ENCODE measurements at regions not wholly inside any gene's neighbourhood (a gene's known extent, or its start where the extent isn't known, plus 50 kb on each side); places are given as distances from the start of the nearest gene placed in this dataset.
"Not testable (repeated sequence)": the region's sequence is repeated elsewhere in the genome, so short reads cannot be mapped to it uniquely, and the experiment has no call there.

GRCh38 chr3:80701349-80701748 is 933.6 kb upstream of the ROBO1 start:
- DNase-seq, result no peak

- DNase-seq, result no peak
Measured at GRCh38 chr3:80697291-80697690, 929.5 kb upstream of the ROBO1 start.

- DNase-seq, result no peak
Measured at GRCh38 chr3:80696280-80696679, 928.5 kb upstream of the ROBO1 start.

- no peak for DNase-seq
Measured at GRCh38 chr3:80688814-80689213, 921.0 kb upstream of the ROBO1 start.

- DNase-seq, result no peak
Measured at GRCh38 chr3:80682951-80683350, 915.2 kb upstream of the ROBO1 start.

- DNase-seq, result no peak
Measured at GRCh38 chr3:80682235-80682634, 914.4 kb upstream of the ROBO1 start.

GRCh38 chr3:80677796-80678195 is 910.0 kb upstream of the ROBO1 start:
- DNase-seq, result peak; percentile 6

GRCh38 chr3:80676866-80677265 is 909.1 kb upstream of the ROBO1 start:
- no peak for DNase-seq

GRCh38 chr3:80676261-80676660 is 908.5 kb upstream of the ROBO1 start:
- DNase-seq, result no peak

GRCh38 chr3:80675790-80676189 is 908.0 kb upstream of the ROBO1 start:
- no peak for DNase-seq

- no peak for DNase-seq
Measured at GRCh38 chr3:80668600-80669294, 900.9 kb upstream of the ROBO1 start.

- DNase-seq, result no peak
Measured at GRCh38 chr3:80668100-80668499, 900.3 kb upstream of the ROBO1 start.

GRCh38 chr3:80663426-80663825 is 895.6 kb upstream of the ROBO1 start:
- DNase-seq, result no peak

GRCh38 chr3:80655216-80655615 is 887.4 kb upstream of the ROBO1 start:
- DNase-seq, result no peak

- no peak for DNase-seq
Measured at GRCh38 chr3:80649170-80649569, 881.4 kb upstream of the ROBO1 start.

- no peak for DNase-seq
Measured at GRCh38 chr3:80643421-80643820, 875.6 kb upstream of the ROBO1 start.

GRCh38 chr3:80618295-80619256 is 850.8 kb upstream of the ROBO1 start:
- DNase-seq, result no peak

- no peak for DNase-seq
Measured at GRCh38 chr3:80612366-80612765, 844.6 kb upstream of the ROBO1 start.

- not testable (repeated sequence) for DNase-seq
Measured at GRCh38 chr3:80608072-80608471, 840.3 kb upstream of the ROBO1 start.

- no peak for DNase-seq
Measured at GRCh38 chr3:80606073-80606472, 838.3 kb upstream of the ROBO1 start.

- DNase-seq, result no peak
Measured at GRCh38 chr3:80601479-80601878, 833.7 kb upstream of the ROBO1 start.

GRCh38 chr3:80592792-80593191 is 825.0 kb upstream of the ROBO1 start:
- DNase-seq, result no peak

GRCh38 chr3:80586338-80586737 is 818.5 kb upstream of the ROBO1 start:
- no peak for DNase-seq

- no peak for DNase-seq
Measured at GRCh38 chr3:80580146-80580545, 812.3 kb upstream of the ROBO1 start.
